SU-DHL-6 (cell line): ENCODE measurements at regions not wholly inside any gene's neighbourhood (a gene's known extent, or its start where the extent isn't known, plus 50 kb on each side); places are given as distances from the start of the nearest gene placed in this dataset.

Experiments
- EZH2phosphoT487 ChIP-seq: fragments of 200-600 bp; sonication (generic), shearing (Covaris generic); conservative IDR thresholded peaks from 2 replicates; pipeline ENCODE4 v1.6.1; 2018; ENCODE audit warnings: mild to moderate bottlenecking, antibody characterized with exemption, low read length, moderate library complexity, mixed read lengths
- TF ChIP-seq, protein P1 (sequence below): fragments of 200-600 bp; sonication (generic); IDR thresholded peaks from one replicate; pipeline ENCODE4 v1.5.1; 2017; ENCODE audit warnings: antibody characterized with exemption, mild to moderate bottlenecking, low read length, moderate library complexity; ENCODE audit not compliant: insufficient read depth, poor library complexity, severe bottlenecking

DNA sequence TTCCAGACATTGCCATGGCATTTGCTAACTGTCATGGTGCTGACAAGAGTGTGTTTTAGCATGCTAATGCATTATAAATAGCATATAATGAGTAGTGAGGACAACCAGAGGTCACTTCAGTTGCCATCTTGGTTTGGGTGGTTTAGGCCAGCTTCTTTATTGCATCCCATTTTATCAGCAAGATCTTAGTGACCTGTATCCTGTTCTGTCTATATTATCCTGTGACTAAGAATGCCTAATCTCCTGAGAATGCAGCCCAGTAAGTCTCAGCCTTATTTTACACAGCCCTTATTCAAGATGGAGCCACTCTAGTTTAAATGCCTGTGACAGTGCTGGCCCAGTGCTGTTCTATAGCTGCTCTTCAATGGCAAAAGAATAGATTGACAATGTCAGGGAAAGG, 781.0 kb upstream of the ADGRB3 start:
- TF ChIP-seq, protein P1, sequence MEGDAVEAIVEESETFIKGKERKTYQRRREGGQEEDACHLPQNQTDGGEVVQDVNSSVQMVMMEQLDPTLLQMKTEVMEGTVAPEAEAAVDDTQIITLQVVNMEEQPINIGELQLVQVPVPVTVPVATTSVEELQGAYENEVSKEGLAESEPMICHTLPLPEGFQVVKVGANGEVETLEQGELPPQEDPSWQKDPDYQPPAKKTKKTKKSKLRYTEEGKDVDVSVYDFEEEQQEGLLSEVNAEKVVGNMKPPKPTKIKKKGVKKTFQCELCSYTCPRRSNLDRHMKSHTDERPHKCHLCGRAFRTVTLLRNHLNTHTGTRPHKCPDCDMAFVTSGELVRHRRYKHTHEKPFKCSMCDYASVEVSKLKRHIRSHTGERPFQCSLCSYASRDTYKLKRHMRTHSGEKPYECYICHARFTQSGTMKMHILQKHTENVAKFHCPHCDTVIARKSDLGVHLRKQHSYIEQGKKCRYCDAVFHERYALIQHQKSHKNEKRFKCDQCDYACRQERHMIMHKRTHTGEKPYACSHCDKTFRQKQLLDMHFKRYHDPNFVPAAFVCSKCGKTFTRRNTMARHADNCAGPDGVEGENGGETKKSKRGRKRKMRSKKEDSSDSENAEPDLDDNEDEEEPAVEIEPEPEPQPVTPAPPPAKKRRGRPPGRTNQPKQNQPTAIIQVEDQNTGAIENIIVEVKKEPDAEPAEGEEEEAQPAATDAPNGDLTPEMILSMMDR: no peak
- no peak for TF ChIP-seq EZH2phosphoT487
